Spleen (tissue), 7 donors: ENCODE measurements at regions not wholly inside any gene's neighbourhood (a gene's known extent, or its start where the extent isn't known, plus 50 kb on each side); places are given as distances from the start of the nearest gene placed in this dataset.

Source experiments
- POLR2A ChIP-seq, 3 donors: fragments of 450-650 bp; IDR thresholded peaks; one replicate each; pipeline ENCODE4 v1.5.1; 2017; ENCODE audit warnings: antibody characterized with exemption in 3 of 3, mild to moderate bottlenecking in 1 of 3
- TF ChIP-seq, protein P1 (sequence below), 11 experiments: fragments of 200-600 bp in 7 of 11; fragments of 450-650 bp in 4 of 11; sonication (generic) in 4 of 11; IDR thresholded peaks in 8 of 11; conservative IDR thresholded peaks in 3 of 11; 1 replicate in 7 of 11; 2 replicates in 4 of 11; pipeline versions ENCODE4 v1.4.0 to v1.8.0; 2016 to 2021; ENCODE audit warnings: antibody characterized with exemption in 11 of 11, inconsistent platforms in 4 of 11, mild to moderate bottlenecking in 1 of 11
- donor health status: DM: no; HTN: no; CAD: no; lungs with moderate emphysema.
- donor health status: DM: no; HTN: no; CAD: no.
- donor health status: DM: no; HTN: no; CAD: no.

GRCh38 chr21:29477347-29477746 lies 178.6 kb downstream of the BACH1 start:
- TF ChIP-seq, protein P1, sequence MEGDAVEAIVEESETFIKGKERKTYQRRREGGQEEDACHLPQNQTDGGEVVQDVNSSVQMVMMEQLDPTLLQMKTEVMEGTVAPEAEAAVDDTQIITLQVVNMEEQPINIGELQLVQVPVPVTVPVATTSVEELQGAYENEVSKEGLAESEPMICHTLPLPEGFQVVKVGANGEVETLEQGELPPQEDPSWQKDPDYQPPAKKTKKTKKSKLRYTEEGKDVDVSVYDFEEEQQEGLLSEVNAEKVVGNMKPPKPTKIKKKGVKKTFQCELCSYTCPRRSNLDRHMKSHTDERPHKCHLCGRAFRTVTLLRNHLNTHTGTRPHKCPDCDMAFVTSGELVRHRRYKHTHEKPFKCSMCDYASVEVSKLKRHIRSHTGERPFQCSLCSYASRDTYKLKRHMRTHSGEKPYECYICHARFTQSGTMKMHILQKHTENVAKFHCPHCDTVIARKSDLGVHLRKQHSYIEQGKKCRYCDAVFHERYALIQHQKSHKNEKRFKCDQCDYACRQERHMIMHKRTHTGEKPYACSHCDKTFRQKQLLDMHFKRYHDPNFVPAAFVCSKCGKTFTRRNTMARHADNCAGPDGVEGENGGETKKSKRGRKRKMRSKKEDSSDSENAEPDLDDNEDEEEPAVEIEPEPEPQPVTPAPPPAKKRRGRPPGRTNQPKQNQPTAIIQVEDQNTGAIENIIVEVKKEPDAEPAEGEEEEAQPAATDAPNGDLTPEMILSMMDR (IDR thresholded peaks at IDR 0.05 in 8 of 11, conservative IDR thresholded peaks at IDR 0.05 in 3 of 11), result no peak
- TF ChIP-seq POLR2A (IDR thresholded peaks at IDR 0.05), result no peak
